EH (cell line): ENCODE measurements at regions not wholly inside any gene's neighbourhood (a gene's known extent, or its start where the extent isn't known, plus 50 kb on each side); places are given as distances from the start of the nearest gene placed in this dataset.

Source experiments
- DNase-seq: peaks from one replicate; pipeline ENCODE4 v3.0.0-alpha.2; 2015; ENCODE audit warnings: low read depth

GRCh38 chr5:2433086-2433485, 318.4 kb downstream of the IRX2 start:
- no peak for DNase-seq

DNA sequence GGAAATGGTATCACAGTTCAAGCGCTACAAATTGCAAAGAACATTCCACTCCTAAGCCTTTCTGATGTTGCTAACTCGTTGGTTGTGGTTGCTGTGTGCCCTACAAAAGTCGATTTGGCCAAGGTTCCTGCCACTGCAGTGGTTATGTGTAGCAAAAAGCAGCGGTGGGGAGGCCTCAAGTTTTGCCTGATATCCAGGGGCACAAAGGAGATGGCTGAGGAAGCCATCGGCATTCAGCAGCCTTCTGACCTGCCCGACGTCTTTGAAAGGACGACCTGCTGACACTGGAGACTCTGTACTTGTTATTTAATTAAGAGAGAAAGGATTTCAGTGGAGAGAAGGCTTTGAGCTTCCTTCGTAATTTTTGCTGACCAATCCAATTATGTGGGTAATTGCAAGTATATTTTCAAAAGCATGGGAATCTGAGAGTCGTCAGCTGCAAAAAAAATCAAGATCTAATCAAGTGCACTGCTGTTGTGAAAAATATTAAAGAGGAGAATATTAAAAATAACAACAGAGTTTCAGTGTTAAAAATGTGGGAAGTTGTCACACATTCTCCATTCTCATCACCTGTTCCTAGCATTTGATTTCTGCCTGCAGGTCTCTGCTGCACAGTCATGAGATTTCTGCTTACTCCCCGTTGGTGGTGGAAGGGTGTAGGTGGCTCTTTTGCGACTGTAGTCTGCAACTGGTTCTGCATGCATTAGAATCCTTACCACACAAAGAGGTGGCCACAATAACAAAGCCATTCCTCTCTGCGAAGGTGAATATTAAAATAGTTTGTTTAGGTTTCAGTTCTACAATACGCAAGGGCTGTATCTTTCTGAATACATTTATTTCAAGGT, 319.2 kb downstream of the IRX2 start:
- no peak for DNase-seq

DNA sequence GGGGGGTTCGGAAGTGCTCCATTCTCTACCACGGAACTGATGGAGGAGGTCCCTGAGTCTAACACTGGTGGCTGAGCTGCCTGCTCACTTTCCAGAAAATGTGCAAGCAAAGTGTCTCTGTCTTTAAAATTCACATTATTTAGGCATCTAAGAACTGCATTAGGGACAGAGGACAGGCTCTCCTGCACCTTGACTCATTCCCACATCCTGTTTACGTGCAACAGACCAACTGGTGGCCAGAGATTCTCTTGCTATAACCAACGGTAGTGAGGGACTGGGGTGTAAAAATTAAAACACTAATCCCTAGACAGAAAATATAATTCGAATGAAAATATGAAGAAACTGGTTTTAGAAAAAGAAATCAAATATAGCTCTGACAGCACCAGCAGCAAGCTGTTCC, 320.9 kb downstream of the IRX2 start:
- no peak for DNase-seq

DNA sequence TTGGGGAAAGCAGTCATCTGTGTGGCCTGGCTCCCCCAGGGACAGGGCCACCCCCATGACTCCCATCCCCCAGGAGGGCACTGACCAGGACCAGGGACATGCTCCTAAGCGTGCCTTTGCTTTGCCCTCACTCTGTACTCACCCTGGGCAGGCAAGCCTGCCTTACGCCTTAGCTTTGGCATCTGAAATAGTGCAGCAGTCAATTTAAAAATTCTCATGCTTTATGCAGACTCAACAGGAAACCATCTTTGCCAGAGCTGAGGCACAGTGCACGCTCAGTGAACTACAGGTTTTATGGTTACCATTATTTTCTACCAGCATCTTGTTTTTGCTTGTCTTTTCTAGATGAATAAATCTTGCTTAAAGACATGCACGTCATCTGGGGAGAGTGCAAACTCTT, 323.5 kb downstream of the IRX2 start:
- no peak for DNase-seq

DNA sequence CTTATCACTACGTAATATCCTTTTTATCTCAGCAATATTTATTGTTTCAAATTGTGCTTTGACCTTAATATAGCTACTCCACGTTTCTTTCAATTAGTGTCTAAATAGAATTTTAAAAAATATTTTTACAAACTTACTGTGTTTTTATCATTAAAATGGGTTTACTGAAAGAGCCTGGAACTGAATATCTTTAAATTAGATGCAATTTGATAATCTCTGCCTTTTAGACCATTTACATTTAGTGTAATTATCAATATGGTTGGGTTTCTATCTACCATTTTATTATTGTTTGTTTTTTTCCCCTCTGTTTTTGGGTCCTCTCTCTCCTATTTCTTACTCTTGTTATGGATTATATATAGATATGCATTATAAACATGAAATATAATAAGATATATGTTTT, 327.8 kb downstream of the IRX2 start:
- DNase-seq: no peak

- DNase-seq: no peak
These were observed 334.2 kb downstream of the IRX2 start for GRCh38 chr5:2417301-2417700.

- DNase-seq: no peak
These were observed 335.8 kb downstream of the IRX2 start for GRCh38 chr5:2415678-2416077.

GRCh38 chr5:2410451-2410850, 341.0 kb downstream of the IRX2 start:
- no peak for DNase-seq

DNA sequence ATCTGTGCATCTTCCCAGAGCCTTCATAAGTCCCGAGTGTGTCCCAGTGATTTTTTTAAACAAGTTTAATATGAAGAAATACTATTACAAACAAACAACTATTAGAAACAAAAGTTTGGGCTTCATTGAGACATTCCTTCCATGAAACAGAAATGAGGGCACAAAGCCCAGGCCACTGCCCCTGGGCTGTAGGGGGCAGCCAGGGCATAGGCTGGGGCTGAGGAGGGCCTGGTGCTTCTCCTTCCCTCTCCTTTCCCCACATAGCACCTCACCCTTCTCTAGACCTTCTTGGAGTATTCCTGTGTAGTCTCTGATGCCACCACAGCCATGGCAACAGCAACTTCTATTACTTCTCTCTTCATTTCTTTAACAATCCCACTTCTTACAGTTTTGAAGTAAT, 348.2 kb downstream of the IRX2 start:
- DNase-seq: no peak

DNA sequence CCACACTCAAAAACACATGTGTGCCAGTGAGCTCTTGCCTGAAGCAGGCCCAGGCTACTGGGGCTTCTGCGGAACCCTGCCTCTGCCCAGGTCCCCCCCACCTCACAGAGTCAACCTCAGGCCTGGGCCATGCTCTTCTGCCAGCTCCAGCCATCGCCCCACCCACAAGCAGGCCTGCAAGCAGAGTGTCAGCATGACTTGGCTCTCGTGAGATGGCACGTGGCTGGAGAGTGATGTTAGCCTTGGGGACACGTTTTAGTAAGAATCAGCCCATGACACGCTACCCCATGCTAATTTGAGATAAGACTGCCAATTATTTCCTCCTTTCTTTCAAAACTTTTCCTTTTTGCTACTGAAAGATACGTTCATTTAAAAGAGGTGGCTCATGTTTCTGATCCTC, 351.7 kb downstream of the IRX2 start:
- no peak for DNase-seq

DNA sequence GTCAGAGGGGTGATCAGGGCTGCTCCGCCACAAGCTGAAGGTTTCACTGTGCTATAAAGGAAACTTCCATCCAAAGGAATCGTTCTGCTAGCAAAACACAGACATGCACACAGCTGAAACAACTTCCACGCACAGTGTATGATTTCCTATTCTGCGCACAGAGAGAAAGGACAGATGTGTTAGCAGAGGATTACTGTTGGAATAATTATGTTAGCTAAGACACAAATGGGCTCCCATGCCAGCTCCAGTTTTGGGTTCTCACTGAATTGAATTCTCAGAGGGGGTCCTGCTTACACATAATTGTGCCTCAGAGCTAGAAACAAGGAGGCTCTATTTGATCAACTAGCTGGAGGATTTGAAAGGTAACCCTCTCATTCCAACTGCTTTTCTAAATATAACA, 352.4 kb downstream of the IRX2 start:
- no peak for DNase-seq

- no peak for DNase-seq
These were observed 357.9 kb downstream of the IRX2 start for GRCh38 chr5:2393556-2393955.

- no peak for DNase-seq
These were observed 359.9 kb downstream of the IRX2 start for GRCh38 chr5:2391566-2391965.

DNA sequence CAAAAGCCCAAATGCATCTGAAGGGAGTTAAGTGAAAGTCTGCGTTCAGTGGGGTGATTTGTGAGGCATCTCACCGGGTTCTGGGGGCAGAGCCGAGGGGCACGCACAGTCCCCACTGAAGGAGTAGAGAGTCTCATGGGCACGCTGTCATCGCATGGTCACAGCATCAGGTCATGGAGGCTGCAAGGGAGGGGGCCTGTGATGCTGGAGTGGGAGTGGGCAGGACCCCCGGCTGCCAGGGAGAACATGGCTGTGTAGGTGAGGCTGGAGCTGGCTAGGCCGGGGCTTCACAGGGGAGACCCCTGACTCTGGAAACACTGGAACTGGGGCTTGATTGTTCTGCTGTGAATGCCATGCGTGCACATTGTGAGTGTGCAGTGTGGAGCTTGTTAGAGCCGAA, 360.5 kb downstream of the IRX2 start:
- DNase-seq: no peak

GRCh38 chr5:2388571-2388970, 362.9 kb downstream of the IRX2 start:
- no peak for DNase-seq

GRCh38 chr5:2387634-2388325, 363.7 kb downstream of the IRX2 start:
- no peak for DNase-seq

DNA sequence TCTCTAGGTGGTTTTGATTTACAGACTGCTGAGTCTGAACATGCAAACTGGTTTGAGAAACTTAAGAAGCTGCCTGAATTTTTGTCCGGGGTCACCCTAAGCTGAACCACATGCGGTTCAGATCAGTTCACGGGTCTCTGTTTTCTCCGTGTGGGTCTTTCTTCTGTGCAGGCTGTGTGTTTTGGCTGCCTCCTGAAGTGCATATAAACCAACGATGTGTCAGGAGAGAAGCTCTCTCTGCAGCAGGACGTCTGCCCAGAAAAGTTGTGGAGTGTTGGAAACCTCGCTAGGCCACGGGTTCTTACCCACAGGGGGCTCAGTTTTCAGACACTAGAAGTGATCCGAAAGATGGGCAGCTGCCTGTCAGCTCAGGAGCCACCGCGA, 364.2 kb downstream of the IRX2 start:
- DNase-seq: no peak

- DNase-seq: no peak
These were observed 365.7 kb downstream of the IRX2 start for GRCh38 chr5:2385818-2386217.

DNA sequence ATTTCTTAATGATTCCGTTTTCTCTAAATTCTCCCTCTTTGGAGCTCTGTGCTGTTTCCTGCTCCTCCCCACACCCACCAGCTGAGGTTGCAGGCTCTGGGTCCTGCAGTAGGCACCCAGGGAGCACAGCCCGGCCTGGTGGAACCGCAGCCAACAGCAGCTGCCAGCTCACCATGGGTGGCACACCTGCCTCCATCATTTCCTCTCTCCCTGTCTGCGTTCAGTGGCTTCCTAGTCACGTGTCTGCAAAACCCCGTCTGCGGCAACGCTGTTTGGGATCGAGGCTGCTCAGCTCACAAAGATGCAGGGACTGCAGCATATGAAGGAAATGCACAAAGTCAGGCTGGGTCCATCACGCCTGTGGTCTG, 367.8 kb downstream of the IRX2 start:
- no peak for DNase-seq

- DNase-seq: no peak
These were observed 368.4 kb downstream of the IRX2 start for GRCh38 chr5:2382776-2383697.

DNA sequence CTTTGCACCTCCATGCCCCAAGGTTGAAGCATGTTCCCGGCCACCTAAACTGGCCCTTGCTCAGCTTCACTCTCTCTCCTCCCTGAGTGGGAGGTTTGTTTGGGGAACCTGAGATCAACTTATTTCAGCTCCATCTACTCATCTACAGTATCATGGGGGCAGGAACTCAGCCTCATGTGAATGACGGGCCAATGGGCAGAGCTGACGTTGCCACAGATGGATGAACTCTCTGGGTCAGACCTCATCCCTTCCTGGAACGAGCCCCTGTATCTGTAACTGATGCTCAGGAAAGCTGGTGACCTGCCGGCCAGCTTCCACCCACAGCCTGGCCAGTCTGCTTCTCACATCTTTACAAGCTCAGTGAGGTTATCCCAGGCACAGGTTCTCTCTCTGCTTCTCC, 369.6 kb downstream of the IRX2 start:
- no peak for DNase-seq

DNA sequence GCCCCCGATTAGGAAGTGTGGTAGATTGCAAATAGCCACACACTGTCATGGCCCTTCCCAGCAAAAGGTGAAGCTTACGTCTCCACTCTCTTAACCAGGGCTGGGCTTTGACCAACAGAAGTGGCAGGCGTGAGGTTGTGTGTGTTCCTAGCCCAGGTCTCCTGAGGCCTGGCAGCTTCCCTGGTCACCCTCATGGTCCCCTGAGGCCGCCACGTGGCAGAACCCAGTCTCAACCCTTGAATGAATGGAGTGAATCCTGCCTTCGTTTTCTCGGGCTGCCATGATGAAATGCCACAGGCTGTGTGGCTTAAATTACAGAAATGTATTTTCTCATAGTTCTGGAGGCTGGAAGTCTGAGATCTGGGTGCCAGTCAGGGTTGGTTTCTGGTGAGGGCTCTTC, 370.4 kb downstream of the IRX2 start:
- no peak for DNase-seq

GRCh38 chr5:2378976-2379375, 372.5 kb downstream of the IRX2 start:
- DNase-seq: no peak
